HG03103 (cell line): ENCODE measurements at regions not wholly inside any gene's neighbourhood (a gene's known extent, or its start where the extent isn't known, plus 50 kb on each side); places are given as distances from the start of the nearest gene placed in this dataset.

Experiments
- ATAC-seq: cut with Tn5 transposase; IDR thresholded peaks from one replicate; pipeline ENCODE4 v1.9.1; 2021; ENCODE audit warnings: low read depth; ENCODE audit not compliant: unreplicated experiment

DNA sequence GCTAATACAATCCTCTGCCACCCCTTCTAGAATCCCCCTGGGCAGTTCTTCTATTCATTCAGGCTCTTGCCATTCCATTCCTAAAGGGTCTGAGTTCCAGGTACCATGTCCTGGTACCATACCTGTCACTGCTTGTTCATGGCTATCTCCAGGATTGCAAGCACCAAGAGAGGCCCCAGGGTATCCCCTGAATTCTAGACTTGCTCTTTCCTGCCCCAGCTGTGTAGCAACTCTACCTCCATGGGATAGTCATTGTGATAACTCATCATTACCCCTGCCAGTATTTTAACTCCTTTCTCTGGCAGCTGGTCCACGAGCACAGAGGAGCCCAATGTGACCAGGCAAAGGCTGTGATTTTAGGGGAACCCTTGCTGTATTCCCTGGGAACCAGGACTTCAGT, 143.7 kb upstream of the CDH5 start:
- no peak for ATAC-seq

DNA sequence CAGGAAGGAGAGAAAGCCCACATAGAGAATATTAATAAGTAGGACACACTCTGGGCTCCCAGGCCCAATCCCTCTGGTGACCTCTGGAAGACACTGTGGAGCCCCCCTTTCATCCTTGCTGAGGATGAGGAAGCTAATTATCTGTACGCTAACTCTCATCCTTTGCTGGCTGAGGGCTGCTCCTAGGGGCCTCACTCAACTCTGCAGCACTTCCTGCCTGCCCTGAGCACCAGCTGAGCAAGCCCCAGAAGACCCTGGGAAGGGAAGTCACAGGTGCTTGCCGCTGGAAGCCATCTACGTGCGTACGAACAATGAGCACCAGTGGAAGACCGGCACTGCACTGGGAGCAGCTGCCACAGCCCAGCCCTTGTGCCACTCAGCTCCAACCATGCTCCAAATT, 145.8 kb upstream of the CDH5 start:
- ATAC-seq: no peak

DNA sequence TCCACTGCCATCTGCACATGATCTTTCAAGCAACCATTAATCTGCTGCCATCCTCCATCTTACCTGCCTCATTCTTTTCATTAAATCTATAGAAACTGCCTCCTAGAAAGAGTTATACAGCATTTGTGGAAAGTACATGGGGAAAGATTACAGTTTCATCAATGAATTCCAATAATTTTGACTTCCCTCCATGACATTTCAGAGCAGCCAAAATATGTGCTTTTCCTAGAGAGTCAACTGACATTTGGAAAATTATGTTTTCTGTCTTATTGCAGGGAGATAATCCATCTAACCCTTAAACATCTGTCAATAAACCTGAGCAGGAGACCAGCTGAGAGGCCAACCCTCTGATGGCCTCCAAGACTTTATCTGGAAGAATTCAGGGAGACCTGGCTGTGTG, 147.0 kb upstream of the CDH5 start:
- no peak for ATAC-seq

DNA sequence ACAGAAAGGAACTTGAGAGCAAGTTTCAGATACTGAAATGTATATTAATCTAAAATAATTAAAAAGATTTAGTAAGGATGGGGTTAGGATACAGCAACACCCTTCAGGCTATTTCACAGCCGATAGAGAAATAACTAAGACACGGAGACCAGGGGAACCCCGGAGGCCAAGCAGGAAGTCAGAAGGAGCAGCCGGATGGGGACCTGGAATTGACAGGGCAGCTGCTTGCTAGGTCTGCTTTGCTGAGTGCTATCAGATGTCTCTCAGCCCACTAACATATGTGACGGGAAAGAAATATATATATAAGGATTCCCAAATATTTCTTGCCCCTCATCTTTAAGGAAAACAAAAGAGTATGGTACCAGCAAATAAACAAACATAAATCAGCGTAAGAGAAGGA, 154.1 kb upstream of the CDH5 start:
- ATAC-seq: no peak

DNA sequence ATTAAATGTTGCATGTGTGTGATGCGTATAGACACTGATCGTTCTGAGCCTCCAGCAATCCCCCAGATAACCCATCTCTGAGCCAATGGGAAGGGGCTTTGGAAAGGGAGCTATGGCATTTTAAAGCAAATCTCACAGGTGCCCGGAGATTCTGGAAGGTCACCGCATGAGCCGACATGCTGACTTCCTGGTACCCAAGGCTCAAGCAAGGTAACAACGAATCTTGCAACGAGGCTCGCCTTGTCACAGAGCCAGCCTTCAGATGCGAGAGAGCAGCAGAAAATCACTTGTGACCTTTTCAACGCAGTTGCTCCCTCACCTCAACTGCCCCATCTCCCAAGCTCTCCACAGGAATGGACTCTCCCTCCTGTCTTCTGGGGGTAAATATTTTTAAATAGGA, 154.8 kb upstream of the CDH5 start:
- no peak for ATAC-seq

DNA sequence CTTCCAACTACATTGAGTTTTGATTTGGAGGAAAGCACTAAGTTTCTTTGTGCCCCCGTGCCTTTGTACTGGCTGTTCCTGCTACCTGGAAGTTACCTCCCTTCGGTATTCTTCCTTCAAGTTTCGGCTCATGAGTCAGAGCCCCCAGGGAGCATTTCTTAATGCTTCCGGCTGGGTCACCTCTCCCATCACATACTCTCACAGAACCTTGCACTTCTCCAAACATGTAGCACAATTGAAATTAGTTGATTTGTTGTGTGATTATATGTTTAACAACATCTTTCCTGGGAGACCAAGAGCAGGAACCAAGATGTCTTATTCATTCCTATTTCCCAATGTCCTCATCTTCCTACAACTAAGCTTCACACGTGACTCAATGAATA, 158.6 kb upstream of the CDH5 start:
- no peak for ATAC-seq

DNA sequence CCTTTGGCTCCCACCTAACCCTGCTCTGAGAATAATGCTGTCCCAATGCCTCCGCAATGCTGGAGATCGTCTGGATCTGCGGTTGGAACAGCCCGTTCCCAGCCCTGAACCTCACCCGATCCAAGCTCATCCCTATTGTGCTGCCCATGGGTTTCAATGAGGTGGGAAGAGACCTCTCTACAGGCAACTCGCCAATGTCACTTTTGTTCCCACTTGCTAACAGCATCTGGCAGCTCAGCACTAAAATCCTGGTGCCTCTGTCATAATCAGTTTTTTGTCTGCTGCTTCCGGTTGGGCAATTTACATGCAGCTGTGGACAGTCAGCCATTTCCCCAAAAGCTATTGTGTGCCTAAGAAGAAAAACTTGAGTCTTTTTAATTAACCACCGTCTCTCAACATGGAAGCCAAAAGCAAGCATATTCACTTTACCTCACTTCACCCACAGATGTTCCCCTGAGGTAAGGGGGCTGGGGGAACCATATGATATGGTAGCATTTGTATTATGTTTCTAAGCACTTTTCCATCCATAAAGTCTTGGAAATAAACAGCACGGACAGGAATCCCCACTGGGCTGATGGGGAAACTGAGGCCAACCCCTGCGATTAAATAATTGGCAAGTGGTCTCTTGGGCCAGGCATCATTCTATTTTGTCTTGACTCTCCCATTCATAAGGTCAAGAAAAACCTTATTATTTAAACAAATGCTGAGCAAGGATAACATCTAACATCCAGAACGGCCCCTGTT, 159.2 kb upstream of the CDH5 start:
- ATAC-seq: no peak

DNA sequence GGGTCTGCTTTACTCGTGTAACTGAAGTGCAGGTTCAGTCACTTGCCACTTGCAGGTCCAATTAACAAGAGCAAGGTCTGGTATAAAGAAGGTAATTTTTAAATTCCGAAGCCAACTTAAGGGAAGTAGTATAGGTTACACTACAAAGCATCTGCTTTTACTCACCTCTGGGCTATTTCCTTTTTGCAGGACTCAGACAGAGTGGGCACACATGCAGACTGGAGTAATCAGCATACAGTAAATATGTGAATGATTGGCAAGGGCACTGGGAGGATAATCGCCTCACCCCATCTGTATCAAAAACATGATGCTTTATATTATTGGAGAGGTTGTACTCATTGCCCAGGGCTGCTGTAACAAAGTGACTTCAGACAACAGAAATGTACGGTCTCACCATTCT, 160.1 kb upstream of the CDH5 start:
- no peak for ATAC-seq

DNA sequence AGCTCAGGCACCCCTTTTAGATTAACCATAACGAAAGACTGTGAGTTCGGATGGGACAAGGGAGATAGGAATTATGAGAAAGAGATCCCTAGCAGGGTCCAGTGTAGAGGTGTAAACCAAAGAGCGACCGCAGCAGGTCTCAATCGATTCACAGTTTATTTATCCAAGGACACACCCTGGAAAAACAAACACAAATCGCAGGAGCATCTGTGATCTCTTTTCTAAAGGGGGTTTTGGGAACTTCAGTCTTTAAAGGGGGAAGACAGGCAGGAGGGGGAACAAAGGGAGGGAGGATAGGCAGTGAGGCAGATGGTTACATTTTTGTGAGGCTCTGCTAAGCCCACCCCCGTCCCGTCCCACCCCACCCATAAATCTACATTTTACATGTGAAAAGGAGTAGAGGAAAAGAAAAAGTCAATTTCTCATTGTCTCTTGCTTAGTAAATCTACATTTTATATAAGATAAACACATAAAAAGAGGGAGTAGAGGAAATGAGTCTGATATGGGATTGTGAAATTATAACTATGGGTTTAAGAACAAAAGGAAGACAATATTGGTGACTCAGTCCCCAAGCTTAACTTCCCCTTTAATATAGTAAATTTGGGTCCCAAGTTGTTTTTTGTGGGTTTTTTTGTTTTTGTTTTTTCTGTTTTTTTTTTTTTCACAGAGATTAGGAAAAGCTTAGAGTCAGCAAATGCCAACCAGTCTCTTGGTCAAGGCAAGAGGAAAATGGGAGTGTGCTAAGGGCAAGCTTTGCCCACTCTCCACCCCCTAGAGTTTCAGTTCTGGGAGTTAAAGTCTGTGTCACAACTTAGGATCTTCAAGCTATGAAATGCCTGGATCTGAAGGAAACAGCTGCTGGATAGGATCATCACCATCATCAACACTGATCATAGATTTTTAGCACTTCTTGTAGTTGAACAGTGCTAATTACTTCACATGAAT, 160.9 kb upstream of the CDH5 start:
- no peak for ATAC-seq

DNA sequence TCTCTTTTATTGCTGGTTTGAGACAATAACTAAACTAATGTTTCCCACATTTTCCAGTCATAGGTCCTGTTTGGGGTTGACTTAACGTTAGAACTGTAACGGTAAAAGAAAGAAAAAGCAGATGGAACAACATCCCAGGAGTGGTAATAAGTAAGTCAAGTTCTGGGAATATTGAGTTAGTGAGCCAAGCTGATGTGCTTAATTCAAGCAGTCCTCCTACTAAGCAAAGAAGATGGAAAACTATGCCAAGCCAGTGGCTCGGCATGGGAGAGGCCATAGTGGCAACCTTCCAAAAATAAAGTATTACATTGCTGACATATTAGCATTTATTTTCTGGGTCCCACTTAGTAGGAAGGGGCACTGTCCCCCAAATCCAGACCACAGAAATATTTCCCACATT, 161.7 kb upstream of the CDH5 start:
- ATAC-seq: no peak

DNA sequence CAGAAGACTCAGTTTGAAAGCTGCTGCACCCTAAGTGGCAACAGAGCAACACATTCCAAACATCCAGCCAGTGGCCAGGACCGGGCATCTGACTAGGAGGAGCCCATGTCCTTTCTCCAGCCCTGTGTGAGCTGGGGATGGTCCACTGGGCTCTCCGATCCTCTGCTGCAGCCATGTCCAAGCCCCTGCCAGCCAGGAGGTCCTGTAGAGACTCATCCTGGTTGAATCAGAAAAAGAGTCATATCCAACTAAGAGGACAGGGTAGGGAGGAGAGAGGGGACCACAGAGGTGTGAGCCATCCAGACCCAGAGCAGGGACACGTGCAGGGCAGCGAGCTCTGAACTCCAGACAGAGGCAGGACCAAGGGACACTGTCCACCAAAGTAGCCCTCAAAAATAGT, 163.0 kb upstream of the CDH5 start:
- no peak for ATAC-seq

DNA sequence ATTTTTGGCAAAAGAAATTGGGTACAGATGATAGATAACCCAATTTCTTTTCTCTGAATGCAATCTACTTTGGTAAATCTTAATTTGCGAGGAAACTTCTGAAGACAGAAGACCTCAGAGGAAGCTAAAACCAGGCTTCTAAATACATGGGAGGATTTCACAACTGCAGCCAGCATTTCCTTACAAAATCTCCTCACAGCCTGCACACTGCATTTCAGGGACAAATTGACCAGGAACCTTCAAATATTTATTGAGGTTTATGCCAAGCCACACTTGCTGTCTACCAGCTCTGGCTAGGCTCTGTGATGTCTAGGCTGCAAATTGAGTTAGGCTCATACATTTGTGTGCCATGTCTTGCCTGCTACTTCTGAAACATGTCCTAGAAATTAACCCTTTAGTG, 167.3 kb upstream of the CDH5 start:
- no peak for ATAC-seq

DNA sequence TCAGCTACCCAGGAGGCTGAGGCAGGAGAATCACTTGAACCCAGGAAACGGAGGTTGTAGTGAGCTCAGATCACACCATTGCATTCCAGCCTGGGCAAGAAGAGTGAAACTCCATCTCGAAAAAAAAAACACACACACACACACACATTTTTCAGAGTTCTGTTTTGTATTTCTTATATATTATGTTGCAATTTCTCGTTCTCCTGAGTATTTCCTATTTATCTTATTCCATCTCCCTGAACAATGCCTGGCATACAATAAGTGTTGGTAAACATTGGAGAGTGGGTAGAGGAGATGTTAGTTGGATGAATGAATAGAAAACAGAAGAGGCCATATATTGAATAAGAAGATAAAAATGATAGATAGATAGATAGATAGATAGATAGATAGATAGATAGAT, 167.8 kb upstream of the CDH5 start:
- ATAC-seq: no peak

DNA sequence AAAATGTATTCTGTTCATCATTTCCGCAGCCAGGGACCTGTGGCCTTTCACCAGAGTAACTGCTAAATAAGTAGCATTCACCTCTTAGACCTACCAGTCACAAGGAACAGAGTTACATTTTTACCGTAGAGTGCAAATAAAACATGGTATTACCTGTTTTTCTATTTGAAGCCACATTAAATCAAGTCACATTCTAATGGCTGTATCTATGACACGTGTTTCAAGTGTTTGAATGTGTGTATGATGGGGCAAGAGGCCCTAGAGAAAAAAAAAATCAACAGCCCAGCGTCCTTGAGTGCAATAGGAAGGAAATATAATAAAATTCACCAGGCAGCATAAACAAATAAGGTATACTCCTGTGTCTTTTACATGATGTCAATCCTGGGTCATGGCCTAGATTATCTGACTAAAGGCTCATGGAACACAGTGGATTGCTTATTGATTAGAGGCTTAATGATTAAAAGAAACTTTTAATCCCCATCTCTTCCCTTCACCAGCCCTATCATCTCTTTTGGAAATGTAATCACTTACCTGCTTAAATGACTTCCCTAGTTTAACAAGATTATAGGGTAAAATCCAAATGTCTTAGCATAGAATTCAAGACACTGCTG, 168.7 kb upstream of the CDH5 start:
- no peak for ATAC-seq

DNA sequence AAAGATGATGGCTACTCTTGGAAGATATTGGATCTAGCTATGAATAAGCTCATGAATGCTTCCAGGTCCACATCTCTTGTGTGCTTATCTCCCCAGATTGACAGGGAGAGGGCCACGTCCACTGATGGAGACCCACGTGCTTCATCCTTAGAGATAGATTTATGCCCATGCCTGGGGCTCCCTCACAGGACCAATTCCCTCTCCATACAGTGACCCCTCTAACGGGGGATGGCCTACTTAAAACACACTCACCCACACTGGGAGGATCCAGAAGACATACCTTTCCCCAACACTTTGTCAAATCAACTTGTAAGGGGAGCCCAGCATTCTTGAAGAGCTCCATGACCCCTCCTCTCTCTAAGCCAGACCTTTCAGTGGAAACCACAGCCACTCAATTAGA, 169.7 kb upstream of the CDH5 start:
- no peak for ATAC-seq

DNA sequence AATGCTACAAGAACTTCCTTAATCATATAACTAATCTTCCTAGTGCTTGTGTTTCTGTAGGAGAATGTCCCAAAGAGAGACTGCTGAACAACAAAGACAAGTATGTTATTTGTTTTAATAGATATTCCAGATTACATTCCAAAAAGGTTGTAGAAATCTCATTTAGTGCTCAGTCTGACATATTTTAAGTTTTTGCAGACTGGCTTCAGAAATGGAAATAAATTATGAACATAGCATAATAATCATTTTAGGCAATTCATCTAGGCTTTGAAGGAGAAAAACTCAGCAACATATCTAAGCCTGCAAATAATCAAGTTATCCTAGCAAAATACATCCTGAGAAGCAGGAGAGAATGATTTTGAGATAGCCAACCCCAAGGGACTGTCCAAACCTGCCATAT, 171.6 kb upstream of the CDH5 start:
- ATAC-seq: no peak

DNA sequence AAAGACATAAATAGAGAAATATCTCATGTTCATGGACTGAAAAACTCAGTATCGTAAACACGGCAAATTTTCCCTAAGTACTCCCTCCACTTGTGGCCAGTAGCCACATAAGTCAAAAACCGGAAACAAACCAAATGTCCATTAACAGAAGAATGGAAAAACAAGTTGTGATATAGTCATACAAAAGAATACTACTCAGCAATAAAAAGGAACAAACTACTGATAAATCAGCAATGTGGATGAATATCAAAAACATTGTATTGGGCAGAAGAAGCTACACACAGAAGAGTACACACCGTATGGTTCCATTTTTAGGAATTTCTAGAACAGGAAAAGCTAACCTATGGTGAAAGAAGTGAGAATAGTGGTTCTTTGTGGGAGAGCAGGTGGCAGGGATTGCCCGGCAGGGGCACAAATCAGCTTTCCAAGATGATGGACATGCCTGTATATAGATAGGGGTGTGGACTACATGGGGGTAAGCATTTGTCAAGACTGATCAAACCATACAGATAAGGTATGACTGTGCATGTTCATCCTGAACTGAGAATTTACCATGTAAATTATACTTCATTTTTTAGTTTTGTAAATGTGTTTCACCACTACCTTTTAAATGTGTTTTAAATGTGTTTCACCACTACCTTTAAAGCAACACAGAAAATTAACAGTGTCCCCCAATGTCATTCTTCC, 172.8 kb upstream of the CDH5 start:
- ATAC-seq: no peak

DNA sequence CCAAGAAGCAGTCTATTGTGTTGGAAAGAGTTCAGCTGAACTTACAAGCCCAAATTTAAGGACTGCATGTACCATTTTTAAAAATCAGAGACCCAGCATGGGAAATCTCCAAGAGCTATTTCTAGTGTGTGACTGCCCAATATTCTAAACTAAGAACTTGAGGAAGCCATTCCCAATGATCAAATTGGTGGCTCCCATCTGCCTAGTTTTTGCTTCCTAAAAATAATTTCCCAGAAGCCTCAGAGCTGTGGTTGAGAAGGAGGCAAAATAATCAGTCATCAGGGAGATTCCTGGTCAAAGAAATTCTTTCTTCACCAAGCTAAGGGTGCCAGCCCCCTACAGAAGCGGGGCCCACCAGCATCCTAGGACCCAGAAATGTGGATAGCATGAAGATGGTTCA, 176.1 kb upstream of the CDH5 start:
- no peak for ATAC-seq

DNA sequence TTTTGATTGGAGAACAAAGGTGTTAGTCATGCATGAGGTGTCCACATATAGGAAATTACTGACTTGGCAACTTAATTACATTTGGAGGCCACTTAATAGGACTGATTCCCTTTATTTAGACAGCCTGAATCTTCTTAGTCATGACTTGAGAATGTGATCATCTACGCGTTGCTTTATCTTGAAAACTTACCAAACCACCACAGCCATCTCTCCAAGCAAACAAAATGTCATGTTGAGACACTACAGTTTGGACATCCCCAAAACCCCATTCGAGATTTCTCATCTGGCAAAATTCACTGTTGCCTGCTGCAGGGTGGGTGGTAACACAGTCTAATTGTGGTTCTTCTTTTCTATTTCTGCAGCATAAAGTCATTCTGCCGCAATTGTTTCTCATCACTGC, 176.5 kb upstream of the CDH5 start:
- ATAC-seq: no peak

DNA sequence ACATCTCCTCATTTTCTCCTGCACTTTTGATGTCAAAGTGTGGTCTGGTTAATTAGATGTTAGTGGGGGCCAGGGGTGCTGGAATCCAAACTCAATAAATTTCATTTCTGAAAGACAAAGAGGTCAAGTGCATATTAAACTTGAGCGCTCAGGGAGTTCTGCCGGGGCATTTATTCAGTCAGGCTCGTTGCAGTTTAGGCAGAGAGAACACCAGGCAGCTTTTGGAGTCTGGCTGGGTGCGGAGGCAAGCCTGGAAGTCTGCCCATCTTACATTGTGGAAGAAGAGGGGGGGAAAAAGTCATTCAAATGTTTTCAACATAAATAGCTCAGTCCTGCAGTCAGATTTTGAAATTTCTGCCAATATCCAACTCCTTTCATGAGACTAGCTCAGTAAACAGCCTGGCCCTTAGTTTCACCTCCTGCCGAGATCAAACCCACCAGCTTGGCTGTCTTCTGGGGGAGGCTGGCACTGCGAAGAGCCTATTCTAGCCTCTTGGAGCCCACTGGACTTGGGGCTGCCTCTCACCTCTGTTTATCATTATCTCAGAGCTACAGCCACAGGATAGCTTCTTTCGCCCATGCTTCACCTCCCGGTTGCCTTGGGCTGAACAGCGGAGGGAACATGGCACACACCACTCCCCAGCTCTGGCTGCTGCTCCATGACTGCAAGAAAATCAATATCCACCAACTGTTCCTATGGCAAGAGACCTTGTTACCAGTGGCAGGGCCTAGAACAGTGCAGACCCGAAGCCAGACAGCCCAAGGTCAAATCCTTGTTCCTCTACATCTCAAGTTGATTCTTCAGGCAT, 177.4 kb upstream of the CDH5 start:
- ATAC-seq: no peak
